Ascending aorta (tissue), 2 donors: ENCODE measurements at regions not wholly inside any gene's neighbourhood (a gene's known extent, or its start where the extent isn't known, plus 50 kb on each side); places are given as distances from the start of the nearest gene placed in this dataset.

Experiments used
- DNase-seq, 2 donors: peaks; one replicate each; pipeline ENCODE4 v3.0.0-alpha.2; 2019; ENCODE audit warnings: low spot score in 2 of 2
- H3K27ac ChIP-seq, 2 donors: fragments of 200-600 bp; sonication (generic); one replicate each; pipeline ENCODE4 v1.5.1; 2016 to 2017; ENCODE audit warnings: mild to moderate bottlenecking in 1 of 2
- H3K27me3 ChIP-seq: fragments of 200-600 bp; sonication (generic); one replicate; pipeline ENCODE4 v1.5.1; 2017
- H3K36me3 ChIP-seq, 2 donors: fragments of 200-600 bp; sonication (generic); one replicate each; pipeline ENCODE4 v1.5.1; 2016
- H3K4me1 ChIP-seq, 2 donors: fragments of 200-600 bp; sonication (generic); one replicate each; pipeline ENCODE4 v1.5.1; 2016 to 2017; ENCODE audit warnings: mild to moderate bottlenecking in 1 of 2
- H3K4me3 ChIP-seq, 2 donors: fragments of 200-600 bp; sonication (generic); one replicate each; pipeline ENCODE4 v1.5.1; 2016 to 2017; ENCODE audit warnings: mild to moderate bottlenecking in 1 of 2
- H3K9me3 ChIP-seq, 2 donors: fragments of 200-600 bp; sonication (generic); one replicate each; pipeline ENCODE4 v1.5.1; 2016
- CTCF ChIP-seq, 3 experiments: fragments of 200-600 bp in 2 of 3; fragments of 450-650 bp in 1 of 3; sonication (generic) in 2 of 3; IDR thresholded peaks; one replicate each; pipeline ENCODE4 v1.5.1; 2016 to 2019; ENCODE audit warnings: antibody characterized with exemption in 3 of 3, mild to moderate bottlenecking in 1 of 3, moderate library complexity in 1 of 3
- intact Hi-C: fragments of 100-400 bp; cut with DNase I; formaldehyde crosslinking; loops from one replicate; pipeline ENCODE4 v1.15.1; 2023

DNA sequence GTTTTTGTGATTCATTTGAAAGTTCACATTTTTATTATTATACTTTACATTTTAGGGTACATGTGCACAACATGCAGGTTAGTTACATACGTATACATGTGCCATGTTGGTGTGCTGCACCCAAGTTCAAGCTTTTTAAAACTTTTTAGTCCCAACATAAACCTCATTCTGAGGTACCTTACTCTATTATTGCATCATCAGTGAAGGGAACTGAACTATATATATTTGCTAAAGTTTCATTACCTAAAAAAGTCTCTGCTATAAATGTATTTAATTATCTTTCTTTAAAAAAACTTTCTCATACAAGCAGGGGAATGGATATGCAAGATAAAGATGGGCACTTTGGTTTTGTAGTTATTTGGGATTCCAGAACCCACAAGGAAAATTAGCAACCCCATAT, 931.4 kb upstream of the ADGRL2 start:
- Histone ChIP-seq H3K36me3 (no peaks in the 10 kb centered on the region), H3K27me3 (no peaks in the 10 kb centered on the region), H3K4me1 (no peaks in the 10 kb centered on the region), H3K4me3 (no peak overlapping the region), H3K9me3 (no peaks in the 10 kb centered on the region), H3K27ac (no peak overlapping the region)
- DNase-seq: no peak
- intact Hi-C loops: no loop called here
- TF ChIP-seq CTCF (IDR thresholded peaks at IDR 0.05): no peak

GRCh38 chr1:80847904-80848303, 952.8 kb upstream of the ADGRL2 start:
- H3K27ac ChIP-seq: no peak overlapping the region
- DNase-seq: no peak
- no peaks in the 10 kb centered on the region for H3K9me3 ChIP-seq
- H3K4me1 ChIP-seq: no peaks in the 10 kb centered on the region
- intact Hi-C loops: no loop called here
- no peaks in the 10 kb centered on the region for H3K27me3 ChIP-seq
- TF ChIP-seq CTCF (IDR thresholded peaks at IDR 0.05): no peak
- no peak overlapping the region for H3K4me3 ChIP-seq
- H3K36me3 ChIP-seq: no peaks in the 10 kb centered on the region

DNA sequence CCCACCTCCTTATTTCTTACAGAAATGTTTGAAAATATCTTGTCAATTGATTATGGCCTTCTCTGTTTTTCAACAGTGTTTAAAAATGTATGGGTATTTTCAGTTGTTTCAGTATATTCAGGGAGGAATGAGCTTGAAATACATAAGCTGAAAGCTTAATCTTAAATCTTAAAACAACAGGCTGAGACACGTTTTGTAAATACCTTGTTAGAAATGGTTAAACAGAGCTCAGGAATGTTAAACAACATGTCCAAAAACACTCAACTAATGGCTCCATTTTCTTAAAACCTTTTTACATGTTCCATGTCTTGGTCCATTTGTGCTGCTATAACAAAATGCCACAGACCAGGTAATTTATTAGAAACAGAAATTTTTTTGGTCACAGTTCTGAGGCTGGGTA, 953.8 kb upstream of the ADGRL2 start:
- no peak for DNase-seq
- no peaks in the 10 kb centered on the region for H3K27me3 ChIP-seq
- no peak for TF ChIP-seq CTCF (IDR thresholded peaks at IDR 0.05)

GRCh38 chr1:80842796-80843195, 957.9 kb upstream of the ADGRL2 start:
- intact Hi-C loops: no loop called here
- TF ChIP-seq CTCF (IDR thresholded peaks at IDR 0.05): no peak
- H3K4me1 ChIP-seq: no peaks in the 10 kb centered on the region

More for the DNA sequence above, 953.8 kb upstream of the ADGRL2 start:
- no peaks in the 10 kb centered on the region for H3K9me3 ChIP-seq
- no peaks in the 10 kb centered on the region for H3K4me1 ChIP-seq
- H3K36me3 ChIP-seq: no peaks in the 10 kb centered on the region
- intact Hi-C loops: no loop called here
- no peak overlapping the region for H3K27ac ChIP-seq
- no peak overlapping the region for H3K4me3 ChIP-seq

GRCh38 chr1:80841261-80841660, 959.5 kb upstream of the ADGRL2 start:
- H3K36me3 ChIP-seq: no peaks in the 10 kb centered on the region
- TF ChIP-seq CTCF (IDR thresholded peaks at IDR 0.05): no peak
- no peak for DNase-seq
- H3K4me3 ChIP-seq: no peak overlapping the region
- H3K27ac ChIP-seq: no peak overlapping the region
- no peaks in the 10 kb centered on the region for H3K4me1 ChIP-seq
- no peaks in the 10 kb centered on the region for H3K9me3 ChIP-seq
- intact Hi-C loops: no loop called here
- no peaks in the 10 kb centered on the region for H3K27me3 ChIP-seq

More at GRCh38 chr1:80842796-80843195, 957.9 kb upstream of the ADGRL2 start:
- H3K27ac ChIP-seq: no peak overlapping the region
- no peak for DNase-seq
- H3K4me3 ChIP-seq: no peak overlapping the region
- no peaks in the 10 kb centered on the region for H3K9me3 ChIP-seq
- H3K27me3 ChIP-seq: no peaks in the 10 kb centered on the region
- no peaks in the 10 kb centered on the region for H3K36me3 ChIP-seq

DNA sequence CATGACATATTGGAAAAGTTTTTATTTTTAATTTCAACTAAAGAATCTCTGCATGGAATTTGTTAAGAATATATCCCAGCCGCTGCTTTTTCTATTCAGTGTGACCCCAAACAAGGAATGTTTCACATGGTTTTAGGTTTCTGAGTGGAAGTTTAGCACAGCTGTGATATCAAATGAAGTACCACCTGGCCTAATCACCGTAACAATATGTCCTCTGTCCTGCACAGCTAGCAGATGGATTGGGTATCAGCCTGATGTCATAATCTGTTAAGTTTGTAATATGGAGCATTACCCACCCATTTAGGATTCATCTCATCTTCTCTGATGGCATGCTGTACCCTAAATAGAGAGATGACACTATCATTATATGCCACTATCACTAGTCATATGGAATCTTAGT, 963.7 kb upstream of the ADGRL2 start:
- Histone ChIP-seq H3K4me1 (no peaks in the 10 kb centered on the region), H3K27me3 (no peaks in the 10 kb centered on the region), H3K36me3 (no peaks in the 10 kb centered on the region), H3K4me3 (no peak overlapping the region), H3K27ac (no peak overlapping the region), H3K9me3 (no peaks in the 10 kb centered on the region)
- TF ChIP-seq CTCF (IDR thresholded peaks at IDR 0.05): no peak
- DNase-seq: no peak
- intact Hi-C loops: no loop called here
